Neural progenitor cell (in vitro differentiated cells): ENCODE measurements at regions not wholly inside any gene's neighbourhood (a gene's known extent, or its start where the extent isn't known, plus 50 kb on each side); places are given as distances from the start of the nearest gene placed in this dataset.

ENCODE experiments used
- CTCF ChIP-seq: fragments of 200-600 bp; sonication (generic); IDR thresholded peaks from 2 replicates; pipeline ENCODE4 v1.5.1; 2017; ENCODE audit warnings: antibody characterized with exemption, mild to moderate bottlenecking
- EZH2 ChIP-seq: fragments of 200-600 bp; sonication (generic); IDR thresholded peaks from 2 replicates; pipeline ENCODE4 v1.6.1; 2017; ENCODE audit warnings: antibody characterized with exemption, mild to moderate bottlenecking, moderate library complexity
- EZH2phosphoT487 ChIP-seq: fragments of 200-600 bp; sonication (generic); IDR thresholded peaks from 2 replicates; pipeline ENCODE4 v1.6.1; 2017; ENCODE audit warnings: antibody characterized with exemption

DNA sequence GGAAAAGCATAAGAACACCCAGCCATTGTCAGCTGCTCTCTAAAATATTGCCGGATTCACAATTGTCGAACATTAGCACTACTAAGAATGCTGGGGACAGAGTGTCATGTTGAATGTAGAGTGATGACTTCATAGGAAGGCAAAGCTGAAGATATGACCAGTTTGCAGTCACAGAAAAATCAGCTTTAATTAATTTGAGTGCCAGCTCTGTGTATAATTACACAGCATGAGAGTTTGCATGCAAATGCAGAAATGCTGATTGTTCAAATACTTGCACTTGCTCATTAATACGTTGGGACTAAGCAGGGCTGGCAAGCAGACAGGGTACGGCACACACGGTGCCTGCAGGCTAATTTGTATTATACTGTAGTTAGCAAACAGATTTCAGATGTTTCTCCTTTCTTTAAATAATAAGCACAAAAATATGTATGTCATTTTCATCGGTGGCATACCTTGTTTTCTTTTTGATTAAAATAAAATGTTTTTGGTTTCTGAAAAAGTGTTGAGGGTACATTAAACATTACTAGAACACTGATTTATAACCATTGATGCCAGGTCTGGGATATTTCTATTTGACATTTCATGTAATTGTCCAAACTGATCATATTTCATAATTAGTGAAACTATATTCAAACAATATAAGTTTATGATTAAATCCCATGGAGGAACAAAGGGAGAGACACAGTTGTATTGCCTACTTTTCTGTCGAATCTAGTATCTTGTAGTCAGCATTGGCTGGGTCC is 99.8 kb upstream of the ADGRL2 start:
- TF ChIP-seq CTCF (no peak), EZH2 (no peak), EZH2phosphoT487 (no peak)
